22Rv1 (cell line): ENCODE measurements at regions not wholly inside any gene's neighbourhood (a gene's known extent, or its start where the extent isn't known, plus 50 kb on each side); places are given as distances from the start of the nearest gene placed in this dataset.

Experiments used
- H3K27ac ChIP-seq: fragments of 450-650 bp; 2 replicates; pipeline ENCODE4 v1.5.1; 2017
- CTCF ChIP-seq: fragments of 450-650 bp; IDR thresholded peaks from 2 replicates; pipeline ENCODE4 v1.5.1; 2017; ENCODE audit warnings: mild to moderate bottlenecking
- ZFX ChIP-seq: fragments of 450-650 bp; IDR thresholded peaks from 2 replicates; pipeline ENCODE4 v1.6.1; 2017; ENCODE audit warnings: antibody characterized with exemption, borderline replicate concordance

GRCh38 chr1:4510276-4510691 is 144.1 kb upstream of the AJAP1 start:
- TF ChIP-seq CTCF = no peak
- TF ChIP-seq ZFX = no peak
- no peak overlapping the region for H3K27ac ChIP-seq

GRCh38 chr1:4511374-4511773 is 143.0 kb upstream of the AJAP1 start:
- no peak overlapping the region for H3K27ac ChIP-seq
- TF ChIP-seq CTCF (no peak), ZFX (no peak)

DNA sequence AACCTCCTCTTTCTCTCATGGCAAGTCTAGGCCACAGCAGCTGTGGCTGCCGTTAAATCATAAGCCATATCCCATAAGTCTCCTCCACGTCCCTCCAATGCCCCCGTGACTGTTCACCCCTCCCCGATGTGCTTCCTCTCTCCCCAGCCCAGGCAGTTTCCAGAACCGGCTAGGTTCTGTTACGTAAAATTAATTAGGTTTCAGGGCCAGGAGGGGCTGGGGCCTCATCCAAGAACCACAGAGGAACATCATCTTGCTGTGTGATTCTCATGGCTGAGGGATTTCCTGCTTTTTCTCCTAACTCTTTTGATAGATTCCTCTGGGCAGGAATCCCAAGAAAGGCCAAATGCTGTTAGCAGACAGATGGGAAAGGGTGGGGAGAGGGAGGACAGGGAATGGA is 141.8 kb upstream of the AJAP1 start:
- TF ChIP-seq ZFX (no peak), CTCF (no peak)
- no peak overlapping the region for H3K27ac ChIP-seq

DNA sequence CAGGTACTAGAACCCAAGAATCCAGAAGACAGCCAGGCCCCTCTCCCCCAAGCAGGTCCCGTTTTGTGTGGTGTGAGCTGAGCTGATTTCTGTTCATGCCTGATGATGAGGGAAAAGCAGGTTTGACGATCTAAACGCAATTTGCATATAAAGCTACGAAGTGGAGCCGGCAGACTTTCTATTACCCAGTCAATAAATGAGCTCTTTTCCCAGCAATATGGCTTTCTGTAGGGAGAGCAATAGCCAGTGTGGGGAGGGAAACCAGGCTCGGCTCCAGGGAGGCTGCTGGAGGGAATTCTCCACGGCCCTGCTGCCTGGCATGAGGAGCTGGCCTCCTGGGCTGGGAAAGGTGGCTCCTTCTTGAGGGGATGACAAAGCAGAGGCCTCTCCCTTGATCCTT is 140.7 kb upstream of the AJAP1 start:
- H3K27ac ChIP-seq = no peak overlapping the region
- TF ChIP-seq ZFX (no peak), CTCF (no peak)

DNA sequence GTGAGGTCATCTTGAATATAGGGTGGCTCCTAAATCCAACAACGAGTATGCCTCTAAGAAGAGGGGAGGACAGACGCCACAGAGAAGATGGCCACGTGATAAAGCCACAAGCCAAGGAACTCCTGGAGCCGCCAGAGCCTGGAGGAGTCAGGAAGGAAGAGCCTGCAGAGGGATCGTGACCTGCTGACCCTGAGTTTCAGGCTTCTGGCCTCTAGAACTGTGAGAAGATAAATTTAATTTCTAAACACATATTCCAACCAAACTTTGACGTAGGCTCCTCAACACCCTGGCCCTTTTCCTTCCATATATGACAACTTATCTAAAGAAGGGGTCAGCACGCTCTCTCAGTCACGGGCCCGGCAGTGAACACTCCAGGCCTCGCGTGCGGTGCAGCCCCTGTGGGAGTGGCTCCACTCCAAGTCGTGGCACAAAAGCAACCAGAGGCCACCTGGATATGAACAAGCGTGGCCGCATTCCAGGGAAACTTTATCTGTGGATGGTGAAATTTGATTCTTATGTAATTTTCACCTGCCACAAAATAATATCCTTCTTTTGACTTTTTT is 138.6 kb upstream of the AJAP1 start:
- TF ChIP-seq CTCF (no peak), ZFX (no peak)
- H3K27ac ChIP-seq = no peak overlapping the region

- TF ChIP-seq ZFX (no peak), CTCF (no peak)
- no peak overlapping the region for H3K27ac ChIP-seq
Observed at GRCh38 chr1:4516596-4516995, 137.8 kb upstream of the AJAP1 start.

DNA sequence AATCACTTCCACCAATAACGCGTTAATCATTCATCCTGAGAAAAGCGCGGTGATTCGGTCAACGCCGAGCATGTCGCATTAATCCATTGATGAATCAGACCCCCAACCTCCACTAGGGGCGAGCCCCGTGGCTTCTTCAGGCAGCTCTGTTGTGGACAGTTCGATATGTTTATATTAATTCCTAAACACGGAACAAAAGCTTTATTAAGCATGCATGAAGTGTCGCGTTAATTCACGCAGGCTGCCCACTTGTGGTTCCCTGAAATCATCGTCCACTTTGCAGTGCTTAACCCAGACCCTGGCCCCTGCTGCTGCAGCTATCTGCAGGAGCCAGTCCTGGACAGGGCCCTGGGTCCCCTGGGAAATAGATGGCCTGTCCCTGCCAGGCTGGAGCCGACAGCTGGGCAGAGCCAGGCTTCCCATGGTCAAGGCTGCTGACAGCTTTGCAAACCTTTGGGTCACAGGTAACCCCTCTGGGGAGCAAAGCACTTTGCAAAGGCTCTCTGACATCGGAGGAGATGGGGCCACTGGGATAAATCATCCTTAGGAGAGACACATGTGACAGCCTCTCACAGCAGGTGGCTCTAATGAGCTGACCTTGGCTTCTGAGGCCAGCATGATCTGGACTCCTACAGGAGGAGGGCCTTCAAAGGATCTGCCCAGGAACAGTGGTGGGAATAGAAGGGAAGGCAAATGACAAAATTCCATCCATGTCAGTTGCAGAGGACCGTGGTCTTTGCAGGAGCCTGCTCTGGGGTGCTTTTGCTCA is 137.0 kb upstream of the AJAP1 start:
- TF ChIP-seq ZFX (no peak), CTCF (no peak)

More for the DNA sequence above, 137.0 kb upstream of the AJAP1 start:
- no peak overlapping the region for H3K27ac ChIP-seq
